ENCODE measurements at regions not wholly inside any gene's neighbourhood (a gene's known extent, or its start where the extent isn't known, plus 50 kb on each side); places are given as distances from the start of the nearest gene placed in this dataset.

GRCh38 chr16:9188721-9189120 lies 97.3 kb downstream of the HAPSTR1 start:
- no peak for DNase-seq

DNA sequence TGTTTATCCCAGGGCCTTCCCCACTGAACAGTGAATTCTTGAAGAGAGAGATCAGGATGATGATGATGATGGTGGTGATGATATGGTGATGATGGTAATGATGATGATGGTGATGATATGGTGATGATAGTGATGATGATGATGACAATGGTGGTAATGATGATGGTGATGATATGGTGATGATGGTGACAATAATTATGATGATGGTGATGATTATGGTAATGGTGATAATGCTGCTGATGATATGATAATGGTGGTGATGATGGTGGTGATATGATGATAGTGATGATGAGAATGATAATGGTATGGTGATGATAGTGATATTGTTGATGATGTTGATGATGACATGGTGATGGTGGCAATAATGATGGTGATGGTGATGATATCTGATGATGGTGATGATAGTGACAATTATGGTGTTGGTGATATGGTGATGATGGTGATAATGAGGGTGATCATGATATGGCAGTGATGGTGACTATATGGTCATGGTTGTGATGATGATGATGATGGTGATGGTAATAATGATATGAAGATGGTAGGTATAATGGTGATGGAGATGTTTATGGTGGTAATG lies 99.9 kb downstream of the HAPSTR1 start:
- DNase-seq = no peak

- DNase-seq = no peak
Measured at GRCh38 chr16:9192746-9193145, 101.3 kb downstream of the HAPSTR1 start.

GRCh38 chr16:9195287-9195686 lies 103.8 kb downstream of the HAPSTR1 start:
- no peak for DNase-seq

DNA sequence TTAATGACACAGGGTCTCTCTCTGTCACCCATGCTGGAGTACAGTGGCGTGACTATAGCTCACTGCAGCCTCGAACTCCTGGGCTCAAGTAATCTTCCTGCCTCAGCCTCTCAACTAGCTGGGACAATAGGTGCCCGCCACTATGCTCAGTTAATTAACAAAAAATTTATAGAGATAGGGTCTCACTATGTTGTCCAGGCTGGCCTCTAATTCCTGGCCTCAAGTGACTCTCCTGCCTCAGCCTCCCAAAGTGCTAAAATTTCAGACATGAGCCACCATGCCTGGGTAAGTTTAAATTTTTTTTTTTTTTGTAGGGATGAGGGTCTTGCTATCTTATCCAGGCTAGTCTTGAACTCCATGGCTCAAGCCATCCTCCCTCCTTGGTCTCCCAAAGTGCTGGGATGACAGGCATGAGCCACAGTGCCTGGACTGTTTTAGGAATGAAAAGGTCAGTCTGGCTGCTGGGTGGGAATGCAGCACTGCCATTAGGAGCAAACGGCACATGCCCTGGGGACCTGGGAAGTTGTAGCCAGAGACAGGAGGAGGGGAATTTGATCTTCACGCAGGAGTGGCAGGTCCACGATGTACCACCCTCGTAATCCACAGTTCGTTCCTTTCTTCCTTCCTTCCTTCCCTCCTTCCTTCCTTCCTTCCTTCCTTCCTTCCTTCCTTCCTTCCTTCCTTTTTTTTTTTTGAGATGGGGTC lies 106.7 kb downstream of the HAPSTR1 start:
- no peak for DNase-seq

- DNase-seq = no peak
Measured at GRCh38 chr16:9199311-9199710, 107.9 kb downstream of the HAPSTR1 start.

DNA sequence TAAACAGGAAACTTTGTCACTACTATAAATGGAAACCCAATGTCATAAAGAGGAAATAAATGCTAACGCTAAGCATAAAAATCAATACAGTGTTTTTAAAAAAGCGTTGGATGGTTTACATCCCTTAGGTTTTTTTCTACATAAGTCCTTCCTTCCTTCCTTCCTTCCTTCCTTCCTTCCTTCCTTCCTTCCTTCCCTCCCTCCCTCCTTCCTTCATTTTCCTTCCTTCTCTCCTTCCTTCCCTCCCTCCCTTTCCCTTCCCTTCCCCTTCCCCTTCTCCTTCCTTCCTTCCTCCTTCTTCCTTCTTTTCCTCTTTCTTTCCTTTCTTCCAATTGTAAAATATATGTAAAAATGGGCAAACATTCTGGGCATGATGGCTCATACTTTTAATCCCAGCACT lies 108.3 kb downstream of the HAPSTR1 start:
- DNase-seq = no peak

GRCh38 chr16:9203956-9204355 lies 112.5 kb downstream of the HAPSTR1 start:
- no peak for DNase-seq

GRCh38 chr16:9205661-9206060 lies 114.2 kb downstream of the HAPSTR1 start:
- no peak for DNase-seq

DNA sequence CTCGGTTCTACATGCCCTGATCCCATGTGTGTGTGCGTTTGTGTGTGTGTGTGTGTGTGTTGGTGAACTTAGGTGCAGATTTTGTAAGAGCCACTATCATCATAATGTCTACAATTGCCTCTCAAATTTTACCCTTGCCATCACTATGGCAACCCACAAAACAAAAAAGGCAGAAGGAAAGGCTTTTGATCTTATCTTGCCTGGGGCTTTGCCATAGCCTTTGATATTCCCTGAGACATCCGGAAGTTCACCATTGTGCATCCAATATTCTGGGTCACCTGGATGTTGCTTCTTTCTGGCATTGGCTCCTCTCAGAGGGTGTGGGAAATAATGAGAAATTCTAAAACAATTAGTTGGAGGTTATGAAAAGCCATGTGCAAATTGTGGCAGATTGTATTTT lies 114.7 kb downstream of the HAPSTR1 start:
- DNase-seq = no peak

GRCh38 chr16:9212621-9213020 lies 121.2 kb downstream of the HAPSTR1 start:
- DNase-seq = no peak

DNA sequence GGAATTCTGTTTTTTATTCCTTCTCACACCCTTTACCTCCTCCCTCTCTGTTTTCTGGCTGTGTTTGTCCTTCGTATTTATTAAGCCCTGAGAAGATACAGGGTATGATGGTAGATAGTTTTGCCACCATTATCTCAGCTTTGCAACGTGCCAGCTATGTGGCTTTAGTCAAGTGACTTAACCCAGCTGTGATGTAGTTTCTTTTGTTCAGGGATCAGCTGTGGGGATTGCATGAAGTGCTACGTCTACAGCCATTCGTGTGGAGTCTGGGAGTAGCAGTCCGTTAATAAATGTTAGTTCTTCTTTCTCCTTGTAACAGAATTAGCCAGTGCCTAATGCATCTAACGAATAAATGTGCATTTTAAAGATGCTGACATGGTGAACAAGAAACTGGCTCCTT lies 128.4 kb downstream of the HAPSTR1 start:
- no peak for DNase-seq

DNA sequence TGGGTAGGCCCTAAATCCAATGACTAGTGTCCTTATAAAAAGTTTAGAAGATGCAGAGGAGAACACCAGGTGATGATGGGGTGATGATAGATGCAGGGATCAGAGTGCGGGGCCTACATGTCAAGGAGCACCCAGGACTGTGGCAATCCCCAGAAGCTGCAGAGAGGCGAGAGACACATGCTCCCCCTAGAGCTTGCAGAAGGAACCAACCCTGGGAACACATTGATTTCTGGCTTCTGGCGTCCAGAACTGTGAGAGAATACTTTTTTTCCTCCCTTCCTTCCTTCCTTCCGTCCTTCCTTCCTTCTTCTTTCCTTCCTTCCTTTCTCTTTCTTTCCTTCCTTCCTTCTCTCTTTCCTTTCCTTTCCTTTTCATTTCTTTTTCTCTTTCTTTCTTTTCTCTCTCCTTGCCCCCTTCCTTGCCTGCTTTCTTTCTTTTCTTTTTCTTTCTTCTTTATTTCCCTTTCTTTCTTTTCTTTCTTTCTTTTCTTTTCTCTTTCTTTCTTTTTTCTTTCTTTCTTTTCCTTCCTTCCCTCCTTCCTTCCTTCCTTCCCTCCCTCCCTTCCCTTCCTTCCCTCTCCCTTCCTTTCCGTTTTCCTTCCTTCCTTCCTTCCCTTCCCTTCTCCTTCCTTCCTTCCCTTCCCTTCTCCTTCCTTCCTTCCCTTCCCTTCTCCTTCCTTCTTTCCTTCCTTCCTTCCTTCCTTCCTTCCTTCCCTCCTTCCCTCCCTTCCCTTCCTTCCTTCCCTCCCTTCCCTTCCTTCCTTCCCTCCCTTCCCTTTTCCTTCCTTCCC lies 134.3 kb downstream of the HAPSTR1 start:
- DNase-seq = peak; percentile 36

- no peak for DNase-seq
Measured at GRCh38 chr16:9226924-9227323, 135.5 kb downstream of the HAPSTR1 start.

DNA sequence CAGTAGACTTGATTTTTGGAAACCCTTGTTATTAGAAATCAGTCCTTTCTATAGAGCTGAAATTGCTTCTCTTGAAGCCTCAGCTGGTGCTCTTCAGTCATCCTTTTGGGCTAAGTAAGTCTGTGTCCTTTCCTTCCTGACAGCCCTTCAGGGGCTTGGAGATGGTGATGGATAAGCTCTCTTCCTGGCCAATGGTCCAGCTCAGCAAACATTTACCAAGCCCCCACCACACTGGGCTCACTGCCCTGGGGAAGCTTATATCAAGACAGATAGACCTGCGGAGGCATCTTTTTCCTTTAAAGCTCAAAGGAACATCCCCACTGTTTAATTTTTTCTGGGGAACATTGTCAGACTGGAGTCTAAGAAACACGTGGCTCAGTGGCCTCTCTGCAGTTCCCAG lies 139.6 kb downstream of the HAPSTR1 start:
- no peak for DNase-seq

DNA sequence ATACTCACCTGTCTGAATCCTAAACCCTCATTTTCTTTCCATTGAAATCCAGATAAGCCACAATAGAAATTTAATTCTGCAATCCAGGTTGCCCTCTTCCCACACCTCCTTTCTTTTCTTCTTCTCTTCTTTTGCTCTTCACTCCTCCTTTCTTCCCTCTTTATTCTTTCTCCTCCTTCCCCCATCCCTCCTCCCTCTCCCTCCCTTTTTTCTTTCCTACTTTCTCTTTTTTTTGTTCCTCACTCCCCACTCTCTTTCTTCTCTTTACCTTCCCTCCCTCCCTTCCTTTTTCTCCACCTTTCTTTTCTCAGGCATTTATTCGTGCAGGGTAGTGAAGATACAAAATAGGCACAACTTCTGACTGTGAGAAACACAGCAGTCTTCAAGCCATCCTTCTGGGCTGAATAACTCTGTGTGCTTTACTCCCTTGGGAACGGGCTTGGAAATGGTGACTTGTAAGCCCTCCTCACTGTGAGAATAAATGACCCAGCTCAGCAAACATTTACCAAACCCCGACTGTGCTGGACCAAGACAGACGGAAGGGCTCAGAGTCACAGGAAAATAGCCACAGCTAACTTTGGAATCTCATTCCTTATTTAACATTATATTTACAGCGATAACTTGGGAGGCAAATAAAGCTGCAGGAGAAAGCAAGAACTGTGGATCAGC lies 140.8 kb downstream of the HAPSTR1 start:
- DNase-seq = no peak

DNA sequence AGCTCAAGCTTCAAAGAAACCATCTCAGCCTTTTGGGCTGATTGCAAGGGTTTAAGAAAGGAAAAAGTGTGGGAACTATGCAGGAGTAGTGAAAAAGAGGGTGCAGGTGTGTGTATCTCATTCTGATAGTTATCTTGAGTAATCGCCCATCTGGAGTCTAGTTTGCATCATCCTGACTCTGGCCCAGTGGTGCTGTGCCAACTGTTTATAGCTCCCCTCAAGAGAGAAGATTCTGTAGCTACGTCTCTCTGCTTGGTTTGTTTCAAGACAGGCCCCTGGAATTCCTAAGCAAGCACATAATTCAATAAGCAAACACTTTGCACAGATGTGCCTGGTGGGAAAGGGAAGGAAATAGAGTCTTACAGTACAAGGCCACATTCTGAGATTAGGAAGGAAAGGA lies 144.4 kb downstream of the HAPSTR1 start:
- DNase-seq = no peak

GRCh38 chr16:9236319-9236718 lies 144.9 kb downstream of the HAPSTR1 start:
- DNase-seq = no peak

DNA sequence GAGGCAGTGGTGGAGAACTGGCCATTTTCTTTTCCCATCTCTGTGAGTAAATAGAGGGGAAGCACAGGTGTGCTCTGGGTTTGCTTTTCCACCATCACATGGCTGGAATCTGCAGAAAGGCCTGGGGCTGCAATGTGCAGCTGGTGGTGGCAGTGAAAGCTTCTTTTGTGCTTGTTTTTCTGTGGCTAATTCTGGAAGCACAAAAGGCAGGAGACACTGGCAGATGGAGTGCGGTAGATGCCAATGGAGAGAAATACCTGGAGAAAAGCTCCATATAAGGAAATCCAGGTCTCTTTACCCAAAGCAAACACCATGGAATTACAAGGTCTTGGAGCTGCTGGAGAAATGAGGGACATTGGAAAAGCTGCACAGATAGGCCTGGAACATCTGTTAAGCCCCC lies 146.9 kb downstream of the HAPSTR1 start:
- no peak for DNase-seq

DNA sequence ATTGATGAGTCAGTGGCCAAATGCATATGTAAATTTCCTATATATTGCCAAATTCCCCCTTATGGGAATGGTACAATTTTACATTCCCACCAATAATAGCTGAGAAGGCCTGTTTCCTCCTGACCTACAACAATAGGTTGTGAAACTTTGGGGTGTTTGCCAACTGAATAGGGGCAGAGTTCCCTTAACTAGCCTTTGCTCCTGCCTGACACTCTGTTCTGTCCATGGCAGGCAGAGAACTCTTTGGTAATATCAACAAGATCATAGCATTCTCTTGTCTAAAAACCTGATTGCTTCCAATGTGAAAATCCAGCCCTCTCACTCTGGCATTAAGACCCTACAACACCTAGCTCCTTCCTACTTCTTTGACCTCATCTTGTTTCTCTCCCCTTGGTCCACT lies 149.7 kb downstream of the HAPSTR1 start:
- no peak for DNase-seq

- DNase-seq = no peak
Measured at GRCh38 chr16:9248162-9248561, 156.7 kb downstream of the HAPSTR1 start.

- no peak for DNase-seq
Measured at GRCh38 chr16:9249534-9249933, 158.1 kb downstream of the HAPSTR1 start.

DNA sequence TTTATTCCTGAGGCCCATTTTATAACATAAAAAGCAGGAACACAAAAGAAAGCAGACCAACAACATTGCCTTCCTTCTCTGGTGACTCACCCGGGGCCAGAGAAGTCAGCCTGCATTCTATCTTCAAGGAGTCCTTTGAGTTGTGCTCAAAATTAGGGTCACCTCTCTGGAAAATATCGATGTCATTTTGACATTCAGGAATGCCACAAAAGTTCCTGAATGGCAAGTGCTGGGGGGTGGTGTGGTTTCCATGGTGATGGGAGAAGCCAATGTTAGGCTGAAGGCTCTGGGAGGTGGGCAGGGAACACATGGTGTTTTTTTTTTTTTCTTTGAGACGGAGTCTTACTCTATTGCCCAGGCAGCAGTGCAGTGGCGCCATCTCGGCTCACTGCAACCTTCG lies 159.6 kb downstream of the HAPSTR1 start:
- no peak for DNase-seq

DNA sequence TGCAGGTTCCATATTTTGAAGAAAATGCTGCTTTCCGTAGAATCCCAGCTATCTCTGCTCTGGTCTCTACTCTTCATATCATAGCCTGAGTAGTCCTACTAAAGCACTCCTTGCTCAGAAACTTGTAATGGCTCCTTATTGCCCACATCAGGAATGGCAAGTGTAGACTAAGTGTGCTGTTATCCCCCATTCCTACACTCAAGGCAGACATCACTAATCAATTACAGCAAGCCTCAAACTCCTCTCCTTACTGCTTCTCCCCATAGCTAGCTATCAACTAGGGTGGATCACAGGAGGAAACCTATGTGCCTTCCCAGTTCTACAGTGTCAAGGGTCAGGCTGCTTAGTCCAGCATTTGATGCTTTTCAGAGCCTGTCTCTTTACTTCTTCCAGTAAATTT lies 163.4 kb downstream of the HAPSTR1 start:
- no peak for DNase-seq

All from DMS53 (cell line).